ENCODE measurements at regions not wholly inside any gene's neighbourhood (a gene's known extent, or its start where the extent isn't known, plus 50 kb on each side); places are given as distances from the start of the nearest gene placed in this dataset.

- H3K4me1 ChIP-seq (ENCODE audit: control insufficient read depth, insufficient read depth, low read length) = no peaks in the 10 kb centered on the region
- no peak for TF ChIP-seq ZSCAN23 (tag by site-specific recombination; IDR thresholded peaks at IDR 0.05)
- TF ChIP-seq ZNF2 (tag by site-specific recombination; IDR thresholded peaks at IDR 0.05) = no peak
- TF ChIP-seq ZNF248 (tag by site-specific recombination; IDR thresholded peaks at IDR 0.05) = no peak
- TF ChIP-seq ZNF184 (tag by site-specific recombination; IDR thresholded peaks at IDR 0.05) = no peak
- TF ChIP-seq ZBTB8A (tag by site-specific recombination; IDR thresholded peaks at IDR 0.05) = no peak
- no peak for TF ChIP-seq ZNF571 (tag by site-specific recombination; IDR thresholded peaks at IDR 0.05)
- no peak for TF ChIP-seq PATZ1 (tag by site-specific recombination; IDR thresholded peaks at IDR 0.05)
- TF ChIP-seq, protein P1, sequence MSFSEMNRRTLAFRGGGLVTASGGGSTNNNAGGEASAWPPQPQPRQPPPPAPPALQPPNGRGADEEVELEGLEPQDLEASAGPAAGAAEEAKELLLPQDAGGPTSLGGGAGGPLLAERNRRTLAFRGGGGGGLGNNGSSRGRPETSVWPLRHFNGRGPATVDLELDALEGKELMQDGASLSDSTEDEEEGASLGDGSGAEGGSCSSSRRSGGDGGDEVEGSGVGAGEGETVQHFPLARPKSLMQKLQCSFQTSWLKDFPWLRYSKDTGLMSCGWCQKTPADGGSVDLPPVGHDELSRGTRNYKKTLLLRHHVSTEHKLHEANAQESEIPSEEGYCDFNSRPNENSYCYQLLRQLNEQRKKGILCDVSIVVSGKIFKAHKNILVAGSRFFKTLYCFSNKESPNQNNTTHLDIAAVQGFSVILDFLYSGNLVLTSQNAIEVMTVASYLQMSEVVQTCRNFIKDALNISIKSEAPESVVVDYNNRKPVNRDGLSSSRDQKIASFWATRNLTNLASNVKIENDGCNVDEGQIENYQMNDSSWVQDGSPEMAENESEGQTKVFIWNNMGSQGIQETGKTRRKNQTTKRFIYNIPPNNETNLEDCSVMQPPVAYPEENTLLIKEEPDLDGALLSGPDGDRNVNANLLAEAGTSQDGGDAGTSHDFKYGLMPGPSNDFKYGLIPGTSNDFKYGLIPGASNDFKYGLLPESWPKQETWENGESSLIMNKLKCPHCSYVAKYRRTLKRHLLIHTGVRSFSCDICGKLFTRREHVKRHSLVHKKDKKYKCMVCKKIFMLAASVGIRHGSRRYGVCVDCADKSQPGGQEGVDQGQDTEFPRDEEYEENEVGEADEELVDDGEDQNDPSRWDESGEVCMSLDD (tag by site-specific recombination; IDR thresholded peaks at IDR 0.05) = no peak
- TF ChIP-seq ZNF529 (tag by site-specific recombination; IDR thresholded peaks at IDR 0.05; ENCODE audit: insufficient replicate concordance) = no peak
- TF ChIP-seq ZNF792 (tag by site-specific recombination; IDR thresholded peaks at IDR 0.05) = no peak
- no peak for TF ChIP-seq SCRT2 (tag by site-specific recombination; IDR thresholded peaks at IDR 0.05)
- CTCF ChIA-PET = no interaction called here
- no peak overlapping the region for H3K27ac ChIP-seq (ENCODE audit: extremely low read depth, low read depth, low read length)
- H3K4me3 ChIP-seq (ENCODE audit: low read depth, low read length) = no peak overlapping the region
- no peaks in the 10 kb centered on the region for H3K36me3 ChIP-seq (ENCODE audit: control insufficient read depth in 2 of 2, insufficient read depth in 1 of 2, low read length in 2 of 2)
- POLR2A ChIA-PET = no interaction called here
- no peaks in the 10 kb centered on the region for H3K9me3 ChIP-seq (ENCODE audit: control insufficient read depth, insufficient read depth, low read depth, low read length)
Observed at GRCh38 chr4:30125868-30126267, 594.3 kb upstream of the PCDH7 start.

DNA sequence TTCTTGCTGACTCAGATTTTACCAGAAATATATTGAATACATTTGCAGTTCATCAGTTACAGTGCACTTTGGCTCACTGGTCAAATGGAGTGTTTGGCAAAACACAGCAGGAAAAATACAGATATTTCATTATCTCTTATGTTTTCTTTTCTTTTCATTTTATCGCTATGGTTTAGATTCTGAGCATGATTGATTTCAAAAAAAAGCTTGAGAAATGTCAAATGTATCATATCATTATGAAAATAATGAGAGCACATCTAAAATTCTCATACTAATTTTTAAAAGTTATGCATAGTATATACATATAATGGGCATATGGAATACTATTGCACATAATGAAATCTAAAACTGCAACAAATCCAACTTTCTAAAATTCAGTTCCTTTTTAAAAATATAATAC, 593.8 kb upstream of the PCDH7 start:
- no peaks in the 10 kb centered on the region for H3K4me1 ChIP-seq (ENCODE audit: control insufficient read depth, insufficient read depth, low read length)
- no peaks in the 10 kb centered on the region for H3K36me3 ChIP-seq (ENCODE audit: control insufficient read depth in 2 of 2, insufficient read depth in 1 of 2, low read length in 2 of 2)
- ChIA-PET CTCF (no interaction called here), POLR2A (no interaction called here)
- no peaks in the 10 kb centered on the region for H3K9me3 ChIP-seq (ENCODE audit: control insufficient read depth, insufficient read depth, low read depth, low read length)
- H3K27ac ChIP-seq (ENCODE audit: extremely low read depth, low read depth, low read length) = no peak overlapping the region
- no peak overlapping the region for H3K4me3 ChIP-seq (ENCODE audit: low read depth, low read length)
- no peak for TF ChIP-seq KLF8 (tag by site-specific recombination; IDR thresholded peaks at IDR 0.05)
- no peak for TF ChIP-seq OVOL3 (tag by site-specific recombination; IDR thresholded peaks at IDR 0.05)
- TF ChIP-seq ZNF148 (tag by site-specific recombination; IDR thresholded peaks at IDR 0.05; ENCODE audit: borderline replicate concordance) = no peak
- no peak for TF ChIP-seq BCL11A (tag by site-specific recombination; IDR thresholded peaks at IDR 0.05; ENCODE audit: low read depth)
- no peak for TF ChIP-seq ZXDB (tag by site-specific recombination; IDR thresholded peaks at IDR 0.05)
- no peak for TF ChIP-seq KLF10 (tag by site-specific recombination; IDR thresholded peaks at IDR 0.05)
- TF ChIP-seq GLIS1 (tag by site-specific recombination; IDR thresholded peaks at IDR 0.05) = no peak
- no peak for TF ChIP-seq ZNF169 (tag by site-specific recombination; IDR thresholded peaks at IDR 0.05)
- TF ChIP-seq, protein P2, sequence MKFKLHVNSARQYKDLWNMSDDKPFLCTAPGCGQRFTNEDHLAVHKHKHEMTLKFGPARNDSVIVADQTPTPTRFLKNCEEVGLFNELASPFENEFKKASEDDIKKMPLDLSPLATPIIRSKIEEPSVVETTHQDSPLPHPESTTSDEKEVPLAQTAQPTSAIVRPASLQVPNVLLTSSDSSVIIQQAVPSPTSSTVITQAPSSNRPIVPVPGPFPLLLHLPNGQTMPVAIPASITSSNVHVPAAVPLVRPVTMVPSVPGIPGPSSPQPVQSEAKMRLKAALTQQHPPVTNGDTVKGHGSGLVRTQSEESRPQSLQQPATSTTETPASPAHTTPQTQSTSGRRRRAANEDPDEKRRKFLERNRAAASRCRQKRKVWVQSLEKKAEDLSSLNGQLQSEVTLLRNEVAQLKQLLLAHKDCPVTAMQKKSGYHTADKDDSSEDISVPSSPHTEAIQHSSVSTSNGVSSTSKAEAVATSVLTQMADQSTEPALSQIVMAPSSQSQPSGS (tag by site-specific recombination; IDR thresholded peaks at IDR 0.05; ENCODE audit: low read depth) = no peak
- no peak for TF ChIP-seq PRDM2 (tag by site-specific recombination; IDR thresholded peaks at IDR 0.05; ENCODE audit: borderline replicate concordance)
